ENCODE measurements at regions not wholly inside any gene's neighbourhood (a gene's known extent, or its start where the extent isn't known, plus 50 kb on each side); places are given as distances from the start of the nearest gene placed in this dataset.

- TF ChIP-seq CTCF (IDR thresholded peaks at IDR 0.05; ENCODE audit: control extremely low read depth in 1 of 3, insufficient read depth in 1 of 3, low read depth in 1 of 3, low read length in 3 of 3) (no peak), EP300 (IDR thresholded peaks at IDR 0.05; ENCODE audit: borderline replicate concordance in 1 of 2, low read depth in 2 of 2, low read length in 2 of 2) (no peak), SIRT6 (IDR thresholded peaks at IDR 0.05; ENCODE audit: low read length) (no peak), TEAD4 (IDR thresholded peaks at IDR 0.05; ENCODE audit: low read depth, low read length) (no peak), TAF1 (IDR thresholded peaks at IDR 0.05; ENCODE audit: low read depth, low read length) (no peak)
These were observed 441.4 kb upstream of the CELF4 start for GRCh38 chr18:38007026-38007425.

Measured in H1 (cell line).